Cardiac fibroblast (primary cell): ENCODE measurements at regions not wholly inside any gene's neighbourhood (a gene's known extent, or its start where the extent isn't known, plus 50 kb on each side); places are given as distances from the start of the nearest gene placed in this dataset.
"Not testable (repeated sequence)": the region's sequence is repeated elsewhere in the genome, so short reads cannot be mapped to it uniquely, and the experiment has no call there.

ENCODE experiments used
- DNase-seq, 2 donors: peaks; one replicate each; pipeline versions ENCODE4 v3.0.0 to v3.0.0-alpha.2; 2010; ENCODE audit warnings: low read depth in 2 of 2
- H3K4me3 ChIP-seq, 2 donors: replicated peaks in 1 of 2; 1 replicate in 1 of 2; 2 replicates in 1 of 2; pipeline ENCODE4 v1.5.1; 2011; ENCODE audit warnings: low read depth in 2 of 2, low read length in 2 of 2, mild to moderate bottlenecking in 2 of 2, moderate library complexity in 1 of 2
- CTCF ChIP-seq: IDR thresholded peaks from one replicate; pipeline ENCODE4 v1.5.1; 2011; ENCODE audit warnings: low read depth, mild to moderate bottlenecking, low read length, inconsistent platforms

DNA sequence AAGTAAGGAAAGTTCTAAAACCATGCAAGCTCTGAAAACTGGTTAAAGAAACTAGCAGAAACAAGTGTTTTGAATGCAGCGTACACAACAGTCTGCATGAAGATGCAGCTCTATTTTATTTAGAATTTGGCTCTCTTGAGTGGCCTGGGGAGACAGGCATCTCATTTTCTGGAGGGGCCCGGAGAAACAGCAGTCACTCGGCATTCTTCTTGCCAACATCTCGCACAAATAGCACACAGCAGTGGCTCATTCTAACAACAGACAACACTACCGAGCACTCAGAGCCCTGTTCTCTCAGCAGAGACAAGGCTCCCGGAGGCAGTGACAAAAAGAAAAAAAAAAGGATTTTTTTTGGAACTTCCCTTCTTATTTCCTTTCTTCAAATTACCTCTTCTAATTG, 108.5 kb upstream of the STMND1 start:
- no peak overlapping the region for H3K4me3 ChIP-seq
- no peak for DNase-seq
- no peak for TF ChIP-seq CTCF

- no peak for TF ChIP-seq CTCF
- DNase-seq = no peak
- H3K4me3 ChIP-seq = no peak overlapping the region
Observed at GRCh38 chr6:16991981-16992629, 109.7 kb upstream of the STMND1 start.

DNA sequence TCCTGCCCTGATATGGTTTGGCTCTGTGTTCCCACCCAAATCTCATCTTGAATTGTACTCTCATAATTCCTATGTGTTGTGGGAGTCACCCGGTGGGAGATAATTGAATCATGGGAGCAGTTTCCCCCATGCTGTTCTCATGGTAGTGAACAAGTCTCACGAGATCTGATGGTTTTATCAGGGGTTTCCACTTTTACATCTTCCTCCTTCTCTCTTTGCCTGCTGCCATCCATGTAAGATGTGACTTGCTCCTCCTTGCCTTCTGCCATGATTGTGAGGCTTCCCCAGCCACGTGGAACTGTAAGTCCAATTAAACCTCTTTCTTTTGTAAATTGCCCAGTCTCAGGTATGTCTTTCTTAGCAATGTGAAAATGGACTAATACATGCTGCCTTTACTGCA, 111.9 kb upstream of the STMND1 start:
- DNase-seq, H3K4me3 ChIP-seq: not testable (repeated sequence)

DNA sequence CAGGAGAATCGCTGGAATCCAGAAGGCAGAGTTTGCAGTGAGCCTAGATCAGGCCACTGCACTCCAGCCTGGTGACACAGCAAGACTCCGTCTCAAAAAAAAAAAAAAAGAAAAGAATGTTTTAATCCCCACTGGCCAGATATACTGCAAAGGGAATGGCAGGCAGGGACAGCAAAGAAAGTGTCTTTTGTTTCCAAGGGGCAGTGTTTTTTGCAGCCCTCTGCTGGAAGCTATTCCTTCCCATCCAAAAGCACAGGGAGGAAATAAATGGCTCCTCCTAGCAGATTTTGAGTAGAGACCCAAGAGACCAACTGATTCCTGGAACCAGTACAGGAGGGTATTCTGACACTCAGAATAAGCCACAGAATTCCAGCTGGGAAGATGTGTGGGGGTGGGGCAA, 112.5 kb upstream of the STMND1 start:
- no peak for DNase-seq
- no peak overlapping the region for H3K4me3 ChIP-seq
- no peak for TF ChIP-seq CTCF

DNA sequence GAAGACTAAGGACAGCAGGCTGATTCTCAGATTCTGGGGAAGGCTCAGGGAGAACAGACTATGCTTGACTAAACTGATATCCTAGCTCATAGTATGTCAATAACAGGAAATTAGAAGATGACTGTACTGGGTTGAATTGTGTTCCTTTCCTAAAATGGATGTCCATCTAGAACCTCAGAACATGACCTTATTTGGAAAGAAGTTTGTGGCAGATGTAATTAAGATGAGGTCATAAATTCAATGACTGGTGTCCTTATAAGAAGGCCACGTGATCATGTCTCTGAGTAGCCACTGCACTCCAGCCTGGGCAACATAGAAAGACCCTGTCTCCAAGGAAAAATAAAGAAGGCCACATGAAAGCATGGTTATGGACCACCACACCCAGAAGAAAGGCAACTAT, 113.9 kb upstream of the STMND1 start:
- no peak for DNase-seq
- TF ChIP-seq CTCF = no peak
- H3K4me3 ChIP-seq = no peak overlapping the region

DNA sequence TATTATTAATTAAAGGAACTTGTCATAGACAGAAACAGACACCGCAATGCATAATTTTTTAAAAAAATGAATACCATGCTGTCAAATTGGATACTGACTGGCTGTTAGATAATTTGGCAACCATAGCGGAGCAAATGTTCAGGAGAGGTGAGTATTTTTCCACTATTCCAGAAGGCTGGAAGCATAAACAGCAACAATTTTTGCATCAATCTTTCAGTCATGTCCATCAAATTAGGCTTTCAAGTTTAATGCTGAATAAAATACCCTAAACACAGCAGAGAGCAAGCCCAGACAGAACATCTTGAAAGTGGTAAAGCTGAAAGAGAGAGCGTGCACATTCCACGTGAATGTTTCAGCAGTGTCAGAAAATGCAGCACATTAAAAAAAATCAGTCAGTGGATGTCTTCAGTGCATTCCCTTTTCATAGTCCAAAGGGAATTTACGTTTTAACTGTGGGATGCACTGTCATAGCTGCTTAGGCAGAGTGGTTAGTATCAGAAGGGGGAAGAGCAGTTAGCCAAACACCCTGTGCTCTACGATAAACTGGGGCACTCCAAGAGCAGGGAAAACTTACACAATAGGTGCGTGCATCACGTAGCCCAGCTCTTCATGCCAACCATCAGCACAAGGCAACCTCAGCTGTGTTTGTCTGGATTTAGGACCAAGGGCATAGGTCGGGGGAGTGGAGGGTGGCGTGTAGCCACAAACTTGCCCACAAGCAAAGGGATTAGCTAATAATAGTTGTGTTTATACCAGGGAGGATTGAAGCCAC, 116.2 kb upstream of the STMND1 start:
- TF ChIP-seq CTCF = no peak
- no peak overlapping the region for H3K4me3 ChIP-seq
- DNase-seq = peak; percentile 39 to 60

- DNase-seq = peak; percentile 69 to 75
- H3K4me3 ChIP-seq = no peak overlapping the region
- TF ChIP-seq CTCF = no peak
Observed at GRCh38 chr6:16982807-16983206, 119.0 kb upstream of the STMND1 start.
